ENCODE measurements at regions not wholly inside any gene's neighbourhood (a gene's known extent, or its start where the extent isn't known, plus 50 kb on each side); places are given as distances from the start of the nearest gene placed in this dataset.
"Not testable (repeated sequence)": the region's sequence is repeated elsewhere in the genome, so short reads cannot be mapped to it uniquely, and the experiment has no call there.

DNA sequence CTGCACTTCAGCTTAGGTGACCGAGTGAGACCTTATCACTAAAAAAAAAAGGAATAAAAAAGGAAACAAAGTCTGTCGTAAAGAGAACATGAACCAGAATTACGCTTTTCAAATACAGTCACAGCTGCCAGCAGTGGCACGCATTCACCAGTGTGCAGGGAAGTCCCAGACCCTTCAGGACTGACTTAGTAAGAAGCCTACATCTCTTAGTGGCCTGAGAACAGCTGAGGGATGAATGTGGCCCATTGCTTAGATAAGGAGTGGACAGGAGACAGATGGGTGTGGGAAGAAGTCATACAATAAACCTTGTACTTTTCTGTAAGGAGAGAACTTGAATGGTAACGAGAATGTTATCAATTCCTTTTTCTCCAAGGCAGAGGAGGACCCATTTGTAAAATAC is 178.5 kb downstream of the JCAD start:
- DNase-seq (ENCODE audit: low spot score), result no peak

DNA sequence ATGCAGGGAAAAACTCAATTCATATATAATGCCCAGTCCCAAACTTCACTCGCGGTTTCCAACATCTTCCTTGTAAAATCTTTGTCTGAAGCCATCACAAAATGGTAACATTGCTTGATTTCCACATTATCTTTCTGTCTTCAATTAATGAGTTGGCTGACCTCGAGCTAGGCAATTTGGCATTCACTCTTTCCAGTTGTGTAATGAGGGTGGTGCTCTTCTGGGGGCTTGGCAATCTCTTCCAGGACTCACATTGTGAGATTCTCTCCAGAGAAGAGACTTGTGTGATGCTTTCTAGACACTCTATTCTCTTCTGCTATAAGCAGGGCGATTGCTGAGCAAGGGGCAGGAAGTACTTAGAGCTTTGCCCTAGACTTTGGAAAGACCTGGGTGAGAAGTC is 179.5 kb downstream of the JCAD start:
- no peak for DNase-seq (ENCODE audit: low spot score)

DNA sequence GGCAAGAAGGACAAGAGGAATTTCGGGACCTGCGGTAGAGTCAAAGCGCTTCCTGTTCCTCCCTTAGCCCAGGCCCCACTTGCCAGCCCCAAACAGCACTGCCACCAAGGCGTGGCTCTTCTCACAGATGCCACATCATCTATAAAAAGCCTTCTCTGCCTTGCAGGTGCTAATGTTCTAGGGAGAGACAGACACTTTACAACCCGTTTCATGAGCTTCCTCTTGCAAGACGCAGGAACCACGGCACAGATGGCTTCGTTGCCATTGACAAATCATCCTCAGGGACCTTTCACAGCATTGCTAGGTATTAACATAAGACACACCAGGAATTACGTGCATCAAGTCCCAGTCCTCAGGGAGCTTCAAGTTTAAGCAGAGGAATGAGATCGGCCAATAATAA is 180.9 kb downstream of the JCAD start:
- DNase-seq (ENCODE audit: low spot score), result no peak

DNA sequence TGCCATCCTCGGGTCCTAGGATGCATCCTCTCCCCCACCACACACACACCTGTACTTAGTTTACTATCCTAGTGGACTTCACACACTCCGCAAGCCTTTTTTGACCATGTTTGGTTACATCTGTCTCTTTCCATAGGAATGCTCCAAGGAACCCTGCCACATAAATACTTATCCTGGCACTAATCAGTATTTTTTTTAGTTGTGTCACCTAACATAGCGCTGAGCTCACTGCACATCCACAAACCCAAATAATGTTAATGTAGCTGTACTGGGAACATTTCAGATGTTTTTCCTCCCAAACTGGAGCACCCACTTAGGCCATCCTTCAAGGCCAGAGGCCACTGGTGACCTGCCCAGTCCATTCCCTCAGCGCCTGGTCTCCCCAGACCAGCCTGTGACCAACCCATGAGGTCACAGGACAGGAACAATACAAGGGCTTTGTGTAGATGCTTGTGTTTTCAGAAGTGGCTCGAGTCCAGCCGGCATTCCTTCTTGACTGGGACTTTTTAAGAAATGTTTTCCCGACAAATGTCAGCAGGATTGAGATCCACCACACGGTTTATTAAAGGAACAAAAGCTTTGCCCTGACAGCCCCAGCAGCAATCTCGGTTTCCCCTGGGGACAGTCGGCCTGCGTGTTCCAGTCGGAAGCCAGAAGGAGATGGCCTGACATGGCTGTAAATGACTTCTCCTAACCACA is 181.4 kb downstream of the JCAD start:
- DNase-seq (ENCODE audit: low spot score), result no peak

DNA sequence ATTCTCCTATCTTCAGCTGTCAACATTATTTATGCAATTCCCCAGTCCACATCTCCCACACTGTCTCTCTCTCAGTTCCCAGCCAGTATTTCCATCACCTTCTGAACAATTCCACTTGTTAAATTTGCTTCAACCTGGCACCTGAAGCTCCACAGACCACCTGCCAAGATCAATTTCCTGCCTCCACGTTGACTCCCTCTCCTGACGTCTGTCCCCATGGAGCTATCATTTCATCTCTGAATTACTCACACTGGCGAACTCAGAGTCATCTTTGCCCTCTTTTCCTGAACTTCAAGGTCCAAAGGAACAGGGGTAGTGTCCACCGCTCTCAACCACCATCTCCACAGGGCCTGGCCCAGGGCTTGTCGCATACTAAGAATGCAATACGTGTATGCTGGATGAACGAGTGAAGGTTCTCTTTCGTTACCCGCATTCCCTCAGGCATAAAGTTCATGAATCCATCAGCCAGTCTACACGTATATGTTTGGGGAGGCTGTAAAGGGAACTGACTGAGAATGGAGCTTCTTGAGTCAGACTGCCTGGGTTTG is 183.3 kb downstream of the JCAD start:
- no peak for DNase-seq (ENCODE audit: low spot score)

DNA sequence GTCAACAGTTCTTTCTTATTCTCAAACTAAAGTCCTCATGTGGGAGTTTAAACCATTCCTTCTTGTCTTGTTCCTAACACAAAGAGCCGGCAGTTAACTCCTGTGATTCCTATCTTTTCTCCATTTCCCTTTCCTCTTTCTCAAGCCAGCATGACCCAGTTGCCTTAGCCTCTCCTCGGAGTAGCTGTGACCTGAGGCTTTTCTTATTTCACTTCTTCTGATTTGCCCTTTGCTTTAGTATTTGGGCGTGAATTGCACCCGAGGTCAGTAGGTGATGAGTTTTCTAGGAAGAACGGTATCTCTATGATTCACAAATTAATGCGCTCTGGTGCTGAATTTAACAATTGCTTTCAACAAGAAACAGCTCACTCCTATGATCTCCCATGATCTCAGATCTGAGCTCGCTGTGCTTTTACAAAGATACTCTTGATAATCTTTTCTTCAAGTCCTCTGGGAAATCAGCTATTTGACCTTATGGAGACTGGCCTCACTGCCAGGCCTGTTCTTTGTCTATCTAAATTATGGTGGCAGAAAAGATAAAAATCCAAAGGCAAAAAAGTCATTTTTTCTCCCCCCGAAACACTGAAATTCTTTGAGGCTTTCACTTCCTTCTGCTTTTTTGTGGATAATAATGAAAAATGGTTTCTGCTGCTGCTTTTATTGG is 184.6 kb downstream of the JCAD start:
- DNase-seq (ENCODE audit: low spot score), result no peak

DNA sequence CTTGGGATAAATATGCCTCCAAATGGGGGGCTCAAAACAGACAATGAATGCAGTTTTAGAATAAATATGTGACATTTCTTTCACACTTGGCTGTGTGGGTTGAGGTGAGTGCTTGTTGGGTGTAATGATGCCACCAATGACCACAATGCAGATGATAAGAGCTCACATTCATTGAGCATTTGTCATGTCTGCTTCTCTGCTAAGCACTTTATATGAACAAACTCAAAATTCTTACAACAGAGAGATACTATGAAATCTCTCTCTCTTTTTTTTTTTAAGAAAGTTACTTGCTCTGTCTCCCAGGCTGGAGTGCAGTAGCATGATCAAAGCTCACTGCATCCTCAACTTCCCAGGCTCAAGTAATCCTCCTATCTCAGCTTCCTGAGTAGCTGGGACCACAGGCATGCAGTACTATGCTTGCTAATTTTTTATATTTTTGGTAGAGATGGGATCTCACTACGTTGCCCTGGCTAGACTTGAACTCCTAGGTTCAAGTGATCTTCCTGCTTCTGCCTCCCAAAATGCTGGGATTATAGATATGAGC is 185.4 kb downstream of the JCAD start:
- no peak for DNase-seq (ENCODE audit: low spot score)

DNA sequence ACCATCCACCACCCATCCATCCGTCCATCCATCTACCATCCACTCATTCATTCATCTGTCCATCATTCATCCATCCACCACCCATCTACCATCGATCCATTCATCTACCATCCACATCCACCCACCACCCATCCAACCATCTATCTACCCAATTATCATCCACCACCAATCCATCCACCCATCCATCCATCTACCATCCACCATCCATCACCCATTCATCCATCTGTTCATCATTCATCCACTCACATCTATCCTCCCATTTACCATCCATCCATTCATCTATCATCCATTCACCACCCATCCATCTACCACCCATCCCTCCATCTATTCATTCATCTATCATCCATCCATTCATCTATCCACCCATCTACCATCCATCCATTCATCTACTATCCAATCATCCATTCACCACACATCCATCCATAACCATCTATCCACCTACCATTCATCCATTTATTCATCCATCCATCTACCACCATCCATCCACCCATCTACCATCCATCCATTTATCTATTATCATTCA is 188.8 kb downstream of the JCAD start:
- DNase-seq (ENCODE audit: low spot score), result no peak

DNA sequence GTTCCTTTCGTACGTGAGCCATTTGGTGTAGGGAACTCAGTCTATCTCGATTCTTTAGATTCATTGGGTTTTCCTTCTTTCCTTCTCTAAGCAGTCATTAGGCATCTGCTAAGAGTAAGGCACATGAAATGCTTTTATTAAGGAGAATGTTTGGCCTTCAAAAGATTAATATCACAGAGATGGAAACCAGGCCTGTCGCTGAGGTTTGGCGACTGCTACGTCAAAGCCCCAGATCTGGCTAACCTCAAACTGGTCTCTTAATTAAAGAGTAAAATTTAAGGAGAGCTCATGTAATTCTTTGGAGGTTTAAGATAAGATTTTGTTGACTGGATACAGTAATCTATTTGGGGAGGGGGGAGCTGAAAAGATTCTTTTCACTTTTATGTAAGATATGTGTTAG is 189.8 kb downstream of the JCAD start:
- no peak for DNase-seq (ENCODE audit: low spot score)

DNA sequence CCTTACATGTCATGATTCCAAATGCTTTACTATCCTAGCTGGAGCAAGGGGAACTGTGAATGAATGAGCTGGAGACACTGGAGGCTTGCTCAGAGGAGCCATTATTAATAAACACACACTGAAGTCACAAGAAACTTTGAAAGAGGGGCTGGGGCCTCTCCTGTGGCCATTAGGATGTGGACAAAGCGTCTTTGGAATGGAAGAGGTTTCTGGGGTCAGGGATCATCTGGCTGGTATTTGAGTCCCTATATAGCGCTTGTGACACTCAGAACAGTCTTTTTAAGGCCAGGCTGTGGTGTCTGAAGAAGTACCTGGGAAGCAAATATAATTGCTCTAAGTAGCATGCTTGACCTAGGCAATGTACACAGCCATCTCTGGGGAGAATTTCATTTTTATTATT is 193.0 kb downstream of the JCAD start:
- no peak for DNase-seq (ENCODE audit: low spot score)

DNA sequence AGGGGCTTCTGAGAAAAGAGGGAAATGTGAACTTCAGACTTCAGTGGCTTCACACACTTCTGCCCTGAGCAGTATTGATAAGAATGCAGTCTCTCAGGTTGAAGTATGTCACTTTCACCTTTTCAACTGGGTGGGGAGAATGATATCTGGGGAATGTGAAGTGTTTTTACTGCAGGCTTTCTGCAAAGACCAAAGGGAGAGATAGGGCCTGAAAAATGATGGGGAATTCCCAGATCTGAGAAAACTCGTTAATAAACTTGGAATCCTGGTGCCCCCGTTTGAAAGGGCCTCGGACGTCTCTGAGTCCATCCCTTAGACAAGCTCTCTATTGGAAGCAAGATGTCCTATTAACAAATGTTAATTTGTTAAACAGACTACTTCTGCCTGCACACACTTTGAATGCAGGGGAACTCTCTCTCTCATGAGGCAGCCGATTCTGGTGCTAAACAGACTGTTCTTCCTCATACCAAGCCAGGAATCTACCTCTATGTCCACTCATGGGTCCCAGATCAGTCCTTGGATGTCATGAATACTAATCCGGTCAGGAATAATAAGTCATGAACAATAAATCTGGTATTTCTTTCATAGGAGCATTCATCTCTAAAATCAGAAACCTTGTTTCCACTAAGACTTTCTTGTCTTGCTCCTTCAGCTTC is 193.6 kb downstream of the JCAD start:
- DNase-seq (ENCODE audit: low spot score), result no peak

DNA sequence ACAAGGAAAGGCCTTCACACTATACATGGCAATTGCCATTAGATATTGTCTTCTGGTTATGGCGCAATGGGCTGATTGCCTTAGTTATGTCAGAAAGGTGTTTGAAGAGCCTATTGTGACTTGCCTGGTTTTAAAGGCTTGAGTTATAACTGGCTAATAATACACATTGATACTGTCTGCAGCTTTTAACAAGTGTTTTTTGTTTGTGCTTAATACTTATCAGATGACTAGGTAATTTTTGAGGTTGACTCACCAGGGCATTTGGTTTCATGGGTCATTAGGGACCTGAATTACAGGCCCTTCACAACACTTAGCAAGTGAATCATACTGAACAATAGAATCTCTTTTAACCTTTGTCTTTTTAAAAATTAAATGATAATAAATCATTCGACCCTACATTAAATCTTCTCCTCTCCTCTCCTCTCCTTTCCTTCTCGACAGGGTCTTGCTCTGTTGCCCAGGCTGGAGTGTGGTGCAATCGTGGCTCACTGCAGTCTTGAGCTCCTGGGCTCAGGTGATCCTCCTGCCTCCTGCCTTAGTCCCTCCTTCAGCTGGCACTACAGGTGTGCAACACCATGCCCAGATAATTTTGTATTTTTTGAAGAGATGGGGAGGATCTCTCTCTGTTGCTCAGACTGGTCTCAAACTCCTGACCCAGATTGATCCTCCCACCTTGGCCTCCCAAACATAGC is 196.3 kb downstream of the JCAD start:
- DNase-seq (ENCODE audit: low spot score), result peak; percentile 82

DNA sequence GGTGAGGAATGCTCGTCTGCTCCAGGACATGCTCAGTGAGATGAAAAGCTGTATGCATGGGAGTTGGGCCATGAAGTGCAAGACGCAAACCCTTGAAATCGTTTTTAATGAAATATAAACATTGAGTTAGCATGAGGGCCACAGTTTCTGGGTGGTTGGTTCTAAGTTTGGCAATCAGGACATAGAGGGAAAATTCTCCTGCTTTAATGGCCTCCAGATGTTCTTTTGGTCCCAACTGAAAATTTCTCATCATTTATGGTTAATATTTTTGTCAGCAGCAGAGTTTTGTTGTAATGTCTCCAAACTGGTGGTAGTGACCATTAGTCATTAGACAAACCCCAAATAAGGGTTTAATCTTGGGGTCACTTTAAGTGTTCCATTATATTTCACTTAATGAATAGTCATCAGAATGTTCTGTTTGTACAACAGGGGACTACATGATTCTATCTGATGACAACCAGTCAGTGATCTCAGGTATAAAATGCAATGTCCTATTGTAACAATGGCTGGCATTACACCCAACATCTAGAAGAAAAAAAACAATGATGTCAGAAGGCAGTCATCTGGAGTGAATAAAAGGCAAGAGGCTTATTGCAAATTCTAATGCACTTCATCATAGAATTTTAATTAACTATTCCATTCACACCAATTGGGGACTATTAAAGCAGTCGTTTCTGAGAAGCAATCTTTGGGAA is 197.4 kb downstream of the JCAD start:
- peak; percentile 76 for DNase-seq (ENCODE audit: low spot score)

DNA sequence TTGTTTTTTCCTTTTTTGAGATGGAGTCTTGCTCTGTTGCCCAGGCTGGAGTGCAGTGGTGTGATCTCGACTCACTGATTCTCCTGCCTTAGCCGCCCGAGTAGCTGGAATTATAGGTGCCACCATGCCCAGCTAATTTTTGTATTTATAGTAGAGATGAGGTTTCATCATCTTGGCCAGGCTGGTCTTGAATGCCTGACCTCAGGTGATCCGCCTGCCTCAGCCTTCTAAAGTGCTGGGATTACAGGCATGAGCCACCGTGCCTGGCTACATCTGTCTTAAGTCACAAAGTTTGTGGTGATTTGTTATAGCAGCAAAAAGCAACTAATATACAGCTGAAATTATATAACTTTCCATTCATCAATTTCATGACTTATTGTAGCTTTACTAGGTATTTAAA is 198.2 kb downstream of the JCAD start:
- not testable (repeated sequence) for DNase-seq (ENCODE audit: low spot score)

DNA sequence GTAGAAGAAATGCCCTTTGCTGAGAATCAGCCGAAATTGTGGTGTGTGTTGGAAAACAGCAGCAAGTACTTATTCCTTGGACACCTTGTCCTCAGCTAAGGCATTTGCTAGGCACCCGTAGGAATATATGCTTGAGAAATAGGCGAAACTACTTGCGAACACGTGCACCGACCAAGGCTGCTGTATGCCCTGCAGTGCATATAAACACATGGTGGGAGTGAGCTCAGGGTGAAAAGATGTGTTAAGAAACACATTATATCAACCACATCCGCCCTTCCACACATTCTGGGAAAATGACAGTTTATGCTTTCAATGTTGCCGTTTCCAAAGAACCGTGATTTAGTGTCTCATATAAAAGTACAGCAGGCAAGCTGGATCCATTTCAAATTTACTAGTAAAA is 199.2 kb downstream of the JCAD start:
- peak; percentile 58 for DNase-seq (ENCODE audit: low spot score)

DNA sequence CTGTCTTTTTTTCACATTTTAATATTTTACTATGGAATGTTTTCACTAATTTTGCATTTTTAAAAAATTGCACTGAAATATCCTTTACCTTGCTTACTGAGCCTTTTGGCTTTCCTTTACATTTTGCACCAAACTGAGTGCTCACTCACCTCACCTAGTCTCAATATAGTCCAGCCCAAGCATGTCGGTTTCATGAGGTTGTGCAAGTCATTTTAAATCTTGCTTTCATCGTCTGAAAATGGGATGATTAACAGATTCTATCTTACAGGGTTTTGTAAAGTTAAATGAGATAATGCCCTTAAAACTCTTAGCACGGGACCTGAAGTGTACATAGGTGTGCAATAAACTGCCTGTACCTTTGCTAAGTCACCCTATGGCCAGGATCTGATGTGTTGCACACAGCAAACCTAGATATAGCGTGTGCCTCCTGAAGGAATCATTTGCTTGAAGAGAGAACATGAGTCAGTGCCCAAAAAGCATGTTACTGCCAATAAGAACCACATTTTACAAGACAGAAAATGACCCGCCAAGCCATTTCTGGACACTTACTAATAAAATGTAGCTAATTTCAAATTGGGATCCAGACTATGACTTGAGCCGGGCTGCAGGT is 199.8 kb downstream of the JCAD start:
- DNase-seq (ENCODE audit: low spot score), result peak; percentile 45

DNA sequence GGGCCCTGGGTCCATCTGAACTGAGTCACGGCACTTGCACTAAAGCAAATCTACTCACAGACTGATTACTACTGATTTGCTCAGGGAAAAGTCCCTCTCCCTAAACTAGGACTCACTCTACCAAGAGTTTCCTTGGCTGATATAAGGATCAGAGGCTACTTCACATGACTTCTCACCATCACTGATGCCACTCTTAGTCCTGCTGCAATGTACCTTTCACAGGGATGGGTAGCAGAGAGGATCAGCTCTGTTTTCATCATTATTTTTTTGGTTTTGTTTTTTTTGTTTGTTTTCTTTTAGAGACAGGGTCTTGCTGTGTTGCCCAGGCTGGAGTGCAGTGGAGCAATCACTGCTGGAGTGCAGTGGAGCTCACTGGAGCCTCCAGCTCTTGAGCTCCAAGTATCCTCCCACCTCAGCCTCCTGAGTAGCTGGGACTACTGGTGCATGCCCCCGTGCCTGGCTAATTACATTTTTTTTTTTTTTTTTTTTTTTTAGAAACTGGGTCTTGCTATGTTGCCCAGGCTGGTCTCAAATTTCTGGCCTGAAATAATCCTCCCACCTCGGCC is 200.6 kb downstream of the JCAD start:
- no peak for DNase-seq (ENCODE audit: low spot score)

DNA sequence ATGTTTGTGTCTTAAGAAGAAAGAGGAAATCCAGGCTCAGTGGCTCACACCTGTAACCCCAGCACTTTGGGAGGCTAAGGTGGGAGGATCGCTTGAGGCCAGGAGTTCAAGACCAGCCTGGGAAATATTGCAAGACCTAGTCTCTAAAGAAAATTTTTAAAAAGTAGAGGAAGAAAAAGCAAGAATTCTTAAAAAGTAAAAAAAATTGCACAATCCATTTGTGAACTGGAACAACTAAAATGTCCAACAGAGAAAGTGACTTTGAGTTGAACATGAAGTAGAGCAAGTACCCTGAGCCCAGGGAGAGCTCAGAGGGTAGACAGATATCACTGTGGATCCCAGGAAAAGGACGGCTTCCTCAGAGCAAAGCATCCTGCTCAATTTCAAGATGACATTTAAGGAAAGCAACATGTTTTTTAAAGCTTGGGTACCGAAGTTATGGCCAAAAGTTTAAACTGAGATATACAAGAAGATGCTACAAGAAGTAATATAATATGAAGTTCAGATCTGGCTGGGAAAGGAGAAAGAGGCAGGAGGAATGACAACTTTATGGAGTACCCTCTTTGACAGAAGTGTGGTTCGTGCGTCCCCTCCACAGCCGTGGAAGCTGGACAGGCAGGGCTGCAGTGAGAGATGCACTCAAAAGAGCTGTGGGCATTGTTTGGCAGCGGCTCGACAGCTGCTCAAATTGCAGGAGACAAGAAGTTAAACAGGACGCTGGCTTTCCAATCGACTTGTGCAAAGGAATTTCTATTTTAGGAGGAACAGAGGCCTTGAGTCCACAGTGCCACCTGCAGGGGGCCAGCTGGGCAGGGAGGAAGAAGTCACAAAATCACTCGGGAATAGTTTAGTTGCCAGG is 201.3 kb downstream of the JCAD start:
- DNase-seq (ENCODE audit: low spot score), result peak; percentile 63

DNA sequence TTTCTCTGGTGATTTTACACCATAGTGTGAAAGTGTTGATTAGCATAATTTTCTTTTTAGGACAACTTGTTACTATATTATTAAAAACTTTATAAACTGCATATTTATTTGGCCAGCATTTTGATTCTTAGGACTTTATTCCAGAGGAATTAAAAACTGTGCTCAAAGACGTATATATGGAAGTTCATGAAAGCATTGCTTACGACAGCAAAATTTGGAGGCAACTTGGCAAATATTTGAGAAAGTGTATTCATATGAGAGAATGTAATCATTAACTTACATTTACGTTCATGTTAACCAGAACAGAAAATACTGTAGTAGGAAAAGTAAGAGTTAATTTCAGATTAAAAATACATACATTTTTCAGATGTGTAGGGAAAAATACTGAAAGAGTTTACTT is 203.1 kb downstream of the JCAD start:
- no peak for DNase-seq (ENCODE audit: low spot score)

DNA sequence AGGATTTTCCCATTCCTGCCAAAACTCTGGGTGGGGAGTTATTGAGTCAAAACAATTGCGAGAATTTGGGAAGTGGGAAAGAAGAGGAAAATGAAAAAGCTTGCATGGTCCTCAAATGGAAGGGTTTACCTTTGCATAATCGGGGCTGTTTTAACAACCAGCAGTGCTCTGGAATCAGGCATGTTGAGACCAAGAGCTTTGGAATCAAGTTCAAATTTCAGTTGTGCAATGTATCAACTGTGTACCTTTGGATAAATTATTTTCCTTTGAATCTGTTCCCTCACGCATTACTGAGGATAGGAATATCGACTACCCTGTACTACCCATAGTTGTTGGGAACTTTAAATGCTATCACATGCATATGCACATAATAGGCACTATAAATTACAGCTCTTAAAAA is 205.5 kb downstream of the JCAD start:
- DNase-seq (ENCODE audit: low spot score), result no peak
